GM21447 (cell line): ENCODE measurements at regions not wholly inside any gene's neighbourhood (a gene's known extent, or its start where the extent isn't known, plus 50 kb on each side); places are given as distances from the start of the nearest gene placed in this dataset.

ENCODE experiments used
- ATAC-seq: cut with Tn5 transposase; IDR thresholded peaks from one replicate; pipeline ENCODE4 v1.9.1; 2021; ENCODE audit not compliant: unreplicated experiment

DNA sequence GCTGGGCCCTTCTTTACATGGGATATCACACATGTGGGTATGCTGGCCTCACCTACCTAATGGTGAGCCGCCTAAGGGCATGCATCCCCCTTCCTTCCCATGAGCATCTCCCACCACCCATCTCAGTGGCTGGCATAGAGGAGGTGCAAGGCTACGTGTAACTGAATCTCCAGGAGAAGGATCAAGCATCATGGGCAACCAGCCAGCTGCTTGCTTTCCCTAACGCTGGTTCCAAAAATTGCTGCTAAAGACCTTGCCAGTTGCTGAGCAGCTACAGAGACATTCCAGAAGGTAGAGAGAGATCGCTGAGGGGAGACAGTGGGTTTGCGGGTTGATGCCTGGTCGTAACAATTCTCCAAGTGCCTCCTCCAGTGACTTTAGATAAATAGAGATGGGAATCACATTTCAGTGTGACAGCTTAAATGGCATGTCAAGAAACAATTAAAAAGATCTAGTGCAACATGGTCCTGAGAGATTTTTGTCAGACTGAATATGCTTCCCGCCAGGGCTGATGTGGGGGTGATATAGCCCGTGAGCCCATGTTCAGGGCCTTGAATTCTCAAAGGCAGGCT, 378.4 kb upstream of the CDH5 start:
- no peak for ATAC-seq

DNA sequence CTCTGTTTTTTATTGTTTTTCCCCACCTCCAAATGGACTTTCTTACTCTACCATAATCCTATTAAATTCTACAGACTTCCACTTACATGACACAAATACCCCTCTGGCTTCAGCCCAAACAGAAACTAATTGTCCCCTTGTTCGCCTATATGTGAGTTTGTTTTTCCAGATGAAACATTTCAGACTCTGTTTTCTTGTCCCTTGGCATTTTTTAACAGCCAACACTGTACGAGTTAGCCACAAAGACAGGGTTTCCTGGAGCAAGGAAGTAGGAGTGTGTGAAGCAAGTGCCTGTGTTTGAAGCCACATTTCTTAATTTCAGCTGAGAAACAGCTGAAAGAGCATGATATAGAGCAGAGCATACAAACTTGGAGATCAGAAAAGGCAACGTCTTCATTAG, 382.2 kb upstream of the CDH5 start:
- ATAC-seq, result no peak

DNA sequence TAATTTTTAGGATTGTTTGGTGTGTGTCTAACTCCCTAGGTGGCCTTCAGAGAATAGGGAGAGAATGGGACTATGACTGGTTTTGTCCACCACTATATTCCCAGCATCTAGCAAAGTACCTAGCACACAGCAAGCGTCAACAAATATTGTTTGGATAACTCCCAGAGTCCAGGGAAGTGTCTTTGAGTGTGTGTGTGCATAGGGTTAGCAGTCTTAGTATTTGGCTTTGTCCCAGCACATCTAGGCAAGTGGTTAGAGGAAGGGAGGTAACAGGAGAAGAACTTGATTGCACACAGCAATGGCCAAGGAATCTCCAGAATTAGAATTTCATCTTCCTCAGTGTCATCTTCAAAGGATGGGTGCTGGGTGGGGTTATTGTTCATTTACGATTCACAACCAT, 385.4 kb upstream of the CDH5 start:
- ATAC-seq, result no peak

DNA sequence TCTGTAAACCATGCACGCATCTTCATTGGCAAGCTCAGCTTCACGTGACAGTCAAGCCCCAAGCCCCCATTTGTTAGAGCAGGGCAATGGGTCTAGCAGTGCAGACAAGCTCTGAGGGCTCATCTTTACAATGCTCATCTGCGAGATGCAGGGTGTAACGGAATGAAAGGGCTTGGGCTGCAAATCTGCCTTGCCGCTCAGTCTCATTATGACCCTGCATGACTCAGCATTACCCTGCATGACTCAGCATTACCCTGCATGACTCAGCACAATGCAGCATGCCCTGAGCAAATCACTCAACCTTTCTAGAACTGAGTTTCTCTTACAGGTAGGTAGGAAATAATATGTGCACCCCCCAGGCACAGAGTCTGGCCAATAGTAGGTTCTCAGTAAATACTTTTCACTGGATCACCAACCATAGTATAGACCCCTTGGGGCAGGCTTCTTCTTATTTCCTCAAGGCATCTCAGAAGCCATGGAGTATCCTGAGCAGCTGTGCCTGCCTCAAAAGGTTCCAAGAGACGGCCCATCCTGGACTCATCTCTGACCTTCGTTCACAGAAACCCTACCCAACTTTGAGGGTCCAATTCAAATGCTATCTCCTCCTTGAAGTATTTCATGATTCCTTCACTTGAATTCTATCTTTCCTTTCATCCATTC, 391.3 kb upstream of the CDH5 start:
- ATAC-seq, result no peak

DNA sequence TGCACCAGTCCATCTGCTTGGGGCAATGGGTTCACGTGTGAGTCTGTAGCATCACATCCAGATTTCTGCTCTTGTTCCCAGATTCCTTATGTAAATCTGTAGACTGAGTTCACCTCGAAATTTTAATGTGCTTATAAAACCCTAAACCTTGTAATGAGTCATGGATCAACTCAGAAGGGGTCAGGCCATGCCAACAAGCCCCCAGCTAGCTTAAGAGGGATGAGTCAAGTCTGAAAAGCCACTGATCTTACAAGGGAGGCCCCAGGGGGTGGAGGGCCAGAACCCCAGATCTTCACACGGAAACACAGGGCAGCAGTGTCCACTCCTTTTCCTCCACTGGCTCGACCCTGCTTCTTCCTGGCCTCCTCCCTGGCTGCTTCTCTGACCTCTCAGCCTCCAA, 399.1 kb upstream of the CDH5 start:
- no peak for ATAC-seq

DNA sequence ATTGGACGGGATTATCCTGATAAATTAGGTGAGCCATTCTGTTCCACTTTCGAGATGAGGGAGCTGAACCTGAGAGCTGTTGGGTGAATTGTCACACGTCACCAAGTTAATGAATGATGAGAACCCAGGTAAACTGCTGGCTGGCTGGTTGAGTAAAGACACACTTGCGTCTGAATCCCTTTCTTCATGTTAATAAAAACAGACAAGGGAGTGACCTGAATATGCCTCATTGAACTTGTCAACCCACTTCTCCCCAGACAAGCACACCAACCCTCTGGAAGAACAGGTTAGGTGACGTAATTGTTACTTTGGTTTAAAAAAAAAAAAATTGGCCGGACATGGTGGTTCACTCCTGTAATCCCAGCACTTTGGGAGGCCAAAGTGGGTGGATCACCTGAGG, 400.9 kb upstream of the CDH5 start:
- ATAC-seq, result no peak

DNA sequence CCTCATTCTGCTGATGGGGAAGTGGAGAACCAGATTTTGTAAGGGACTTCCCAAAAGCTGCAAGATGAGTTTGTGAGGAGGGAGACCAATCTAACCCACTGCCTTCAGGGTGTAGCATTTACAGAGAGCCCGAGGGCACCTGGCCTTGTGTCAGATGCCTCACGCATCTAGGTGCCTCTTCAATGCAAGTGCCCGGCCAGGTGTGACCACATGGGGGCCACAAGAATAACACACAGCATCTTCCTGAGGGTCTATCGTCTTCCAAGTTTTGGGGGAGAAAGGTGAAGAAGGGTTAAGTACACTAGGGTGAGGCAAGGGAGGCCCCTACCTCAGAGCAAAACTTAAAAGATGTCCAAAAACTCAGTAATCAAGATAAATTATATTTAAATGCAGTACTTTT, 401.7 kb upstream of the CDH5 start:
- no peak for ATAC-seq

DNA sequence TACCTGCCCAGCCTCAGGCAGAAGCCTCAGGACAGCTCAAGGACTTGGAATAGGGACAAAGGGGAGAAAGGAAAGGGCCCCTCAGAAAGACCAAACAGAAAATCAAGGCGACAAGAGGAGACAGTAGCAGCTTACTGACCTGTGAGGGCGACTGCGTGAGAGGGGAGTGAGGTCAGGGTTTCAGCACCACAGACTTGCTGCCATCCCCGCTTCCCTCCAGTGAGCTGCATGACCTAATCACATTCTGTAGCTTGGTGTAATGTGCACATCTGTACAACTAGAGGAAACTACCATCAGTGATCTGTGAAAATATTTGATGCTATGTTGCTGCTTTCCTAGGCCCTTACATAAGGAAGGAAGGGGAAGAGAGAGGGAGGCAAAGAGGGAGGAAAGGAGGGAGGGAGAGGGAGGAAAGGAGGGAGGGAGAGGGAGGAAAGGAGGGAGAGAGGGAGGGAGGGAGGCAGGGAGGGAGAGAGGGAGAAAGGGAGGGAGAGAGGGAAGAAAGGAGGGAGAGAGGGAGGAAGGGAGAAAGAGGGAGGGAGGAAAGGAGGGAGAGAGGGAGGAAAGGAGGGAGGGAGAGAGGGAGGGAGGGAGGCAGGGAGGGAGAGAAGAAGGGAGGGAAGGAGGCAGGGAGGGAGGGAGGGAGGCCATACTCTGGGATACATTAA, 404.9 kb upstream of the CDH5 start:
- ATAC-seq, result no peak

DNA sequence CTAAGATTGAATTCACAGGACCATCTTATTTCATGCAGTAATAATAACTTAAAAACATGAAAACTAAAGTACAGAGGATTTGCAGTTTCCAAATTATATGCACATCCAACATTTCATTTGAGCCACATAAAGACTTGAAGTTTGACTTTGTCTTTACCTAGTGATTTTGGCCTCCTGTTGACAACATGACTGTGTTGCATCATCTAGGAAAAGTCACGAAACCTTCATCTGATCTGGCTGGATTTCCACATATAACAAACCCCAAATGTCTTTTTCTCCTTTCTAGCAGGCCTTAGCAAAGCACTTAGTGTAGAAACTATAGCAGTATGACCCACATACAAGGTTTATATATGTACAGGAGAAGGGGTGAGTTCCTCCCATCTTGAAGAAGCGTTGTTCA, 406.5 kb upstream of the CDH5 start:
- no peak for ATAC-seq

DNA sequence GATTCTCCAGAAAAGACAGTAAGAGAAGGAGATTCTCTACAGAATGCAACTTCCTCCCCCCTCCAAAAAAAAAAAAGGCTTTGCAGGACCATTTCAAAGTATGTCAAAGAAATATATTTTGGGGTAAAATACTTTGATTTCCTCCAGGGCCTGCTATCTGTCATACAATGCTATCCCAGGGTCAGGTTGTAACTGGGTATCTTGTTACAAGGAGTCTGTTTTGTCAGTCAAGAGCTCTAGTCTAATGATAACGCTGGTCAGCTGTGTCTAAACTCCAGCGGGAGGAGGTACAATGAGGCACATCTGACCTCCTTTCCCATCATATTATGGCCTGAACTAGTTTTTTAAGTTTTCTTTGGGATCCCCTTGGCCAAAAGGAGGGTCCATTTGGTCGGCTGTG, 408.4 kb upstream of the CDH5 start:
- no peak for ATAC-seq

DNA sequence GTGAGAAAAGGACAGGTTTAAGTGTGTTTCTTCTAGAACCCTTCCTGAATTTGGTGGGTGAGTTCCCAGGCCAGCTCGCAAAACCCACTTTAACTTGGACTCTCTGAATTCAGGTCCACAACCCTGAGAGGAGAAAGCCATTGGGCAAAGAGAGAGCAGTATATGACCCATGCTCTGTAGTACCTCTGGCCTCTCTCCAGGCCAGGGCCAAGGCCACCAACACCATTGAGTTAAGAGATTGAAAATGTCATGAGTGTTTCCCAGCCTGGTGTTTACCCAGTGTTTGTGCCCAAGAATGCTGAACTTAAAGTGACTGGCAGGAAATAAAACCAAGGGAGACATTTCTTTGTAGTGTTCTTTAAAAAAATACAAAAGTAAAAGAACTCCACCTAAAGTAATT, 410.4 kb upstream of the CDH5 start:
- no peak for ATAC-seq

DNA sequence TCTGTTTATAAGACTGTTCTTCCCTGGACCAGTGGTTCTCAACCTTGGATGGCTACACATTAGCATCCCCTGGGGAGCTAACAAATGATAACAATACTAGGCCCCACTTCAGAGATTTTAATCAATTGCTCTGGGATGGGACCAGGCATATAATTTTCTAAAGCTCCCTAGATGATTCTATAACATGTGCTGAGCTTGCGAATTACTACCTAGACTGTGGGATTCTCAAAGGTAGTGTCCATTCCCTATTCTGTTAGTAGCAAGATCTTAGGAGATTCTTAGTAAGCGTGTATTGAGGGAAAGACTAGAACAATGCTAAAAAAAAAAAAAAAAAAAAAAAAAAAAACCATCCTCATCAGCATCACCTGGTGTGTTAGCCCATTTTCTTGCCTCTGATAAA, 412.0 kb upstream of the CDH5 start:
- ATAC-seq, result no peak

DNA sequence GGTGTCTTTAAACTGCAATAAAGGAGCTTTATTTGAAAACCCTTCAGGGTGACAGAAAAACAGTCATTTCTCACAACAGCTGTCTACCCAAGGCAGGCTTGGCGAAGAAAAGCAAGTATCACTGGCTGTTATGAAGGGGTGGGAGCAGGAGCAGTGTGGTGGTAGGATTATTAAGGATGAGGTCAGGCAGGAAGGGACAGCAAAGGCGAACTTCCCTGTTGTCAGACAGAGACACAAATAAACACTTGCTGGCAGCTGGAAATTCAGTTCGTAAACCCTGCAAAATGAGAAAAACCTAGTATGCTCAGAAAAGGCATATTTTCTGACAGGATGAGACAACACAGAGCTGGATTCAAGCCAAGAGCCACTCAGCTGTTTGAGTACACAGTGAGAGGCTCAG, 416.3 kb upstream of the CDH5 start:
- no peak for ATAC-seq

DNA sequence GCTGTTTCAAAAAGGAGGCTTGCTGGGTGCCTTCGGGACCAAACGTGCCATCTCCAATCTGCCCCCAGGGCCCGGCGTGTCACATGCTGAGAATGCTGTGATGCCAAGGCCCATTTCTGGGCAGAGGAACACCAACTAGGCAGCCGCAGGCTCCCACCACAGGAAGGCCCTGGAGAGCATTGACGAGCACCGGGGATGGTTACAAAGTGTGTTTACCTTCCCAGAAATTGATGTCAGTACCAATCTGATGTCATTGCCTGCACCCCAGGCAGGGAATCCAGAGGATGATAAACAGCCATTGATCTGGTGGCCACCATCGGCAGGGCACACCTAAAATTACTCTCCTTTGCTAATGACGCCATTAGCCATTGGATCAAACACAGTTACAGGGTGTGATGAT, 418.1 kb upstream of the CDH5 start:
- no peak for ATAC-seq

DNA sequence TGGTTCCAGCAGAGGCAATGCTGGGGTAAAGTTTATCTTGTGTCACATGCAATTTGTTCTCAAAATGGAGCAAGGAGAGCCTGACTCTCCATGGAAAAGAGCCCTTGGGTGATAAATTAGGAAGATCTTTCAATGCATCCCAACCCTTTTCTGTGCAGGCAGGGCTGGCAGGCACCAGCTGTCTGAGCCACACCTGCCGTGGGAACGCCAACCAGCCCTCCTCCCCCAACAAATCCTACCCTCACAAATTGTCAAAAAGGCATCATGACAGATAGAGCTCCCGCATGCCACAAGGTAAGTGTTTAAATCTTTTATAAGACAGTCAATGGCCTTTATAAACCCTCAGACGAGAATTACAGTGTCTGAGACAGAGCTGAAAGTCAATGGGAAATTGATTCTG, 418.5 kb upstream of the CDH5 start:
- no peak for ATAC-seq

DNA sequence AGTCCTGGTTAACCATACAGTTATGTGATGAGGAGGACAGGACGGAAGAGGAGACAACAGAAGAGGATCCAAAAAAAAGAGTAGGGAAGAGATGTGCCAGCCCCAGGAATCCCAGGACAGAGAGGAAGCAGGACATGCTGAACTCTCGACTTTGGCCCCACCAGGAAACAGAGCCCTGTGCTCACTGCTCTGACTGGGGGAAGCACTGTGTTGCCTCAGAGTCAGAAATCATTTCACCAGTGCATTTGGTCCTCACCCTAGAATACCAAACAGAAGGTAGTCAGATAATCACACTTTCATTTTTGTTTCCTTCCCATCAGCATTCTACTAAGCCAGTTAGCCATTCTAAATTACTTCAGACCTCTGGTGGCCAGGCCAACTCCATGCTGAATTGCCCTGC, 421.0 kb upstream of the CDH5 start:
- ATAC-seq, result no peak

DNA sequence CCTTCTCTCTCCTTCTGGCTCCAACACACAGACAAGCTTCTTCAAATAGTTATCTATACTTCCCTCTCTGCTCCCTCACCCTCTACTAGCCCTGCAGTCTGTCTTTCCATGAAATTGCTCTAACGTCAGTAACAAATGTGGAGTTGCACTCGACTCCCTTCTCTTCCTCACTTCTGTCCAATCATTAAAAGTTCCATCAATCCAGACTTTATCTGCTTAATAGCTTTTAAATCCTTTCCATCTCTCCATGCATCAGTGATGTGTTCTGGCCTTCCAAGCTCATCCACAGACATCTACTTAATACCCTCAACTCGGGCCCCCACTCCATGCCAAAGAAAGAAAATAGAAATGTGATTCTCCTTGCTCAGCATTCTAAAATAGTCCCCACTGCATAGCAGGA, 422.1 kb upstream of the CDH5 start:
- no peak for ATAC-seq

DNA sequence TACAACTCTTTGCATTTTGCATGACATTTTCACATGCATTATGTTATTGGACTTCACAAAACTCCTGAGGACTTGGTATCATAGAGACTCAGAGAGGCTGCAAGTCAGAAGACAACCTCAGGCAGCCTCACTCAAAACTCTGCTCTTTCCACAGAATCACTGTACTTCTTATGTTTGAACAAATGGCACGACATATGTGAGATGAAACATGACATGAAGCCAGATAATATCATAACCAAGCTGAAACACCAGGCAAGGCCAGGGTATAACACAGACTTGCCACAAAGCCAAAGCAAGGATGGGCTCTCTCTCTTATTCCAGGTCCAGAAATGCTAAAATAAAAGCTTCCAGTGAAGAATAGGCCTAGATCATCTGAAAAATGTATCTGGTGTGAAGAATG, 425.8 kb upstream of the CDH5 start:
- ATAC-seq, result no peak

DNA sequence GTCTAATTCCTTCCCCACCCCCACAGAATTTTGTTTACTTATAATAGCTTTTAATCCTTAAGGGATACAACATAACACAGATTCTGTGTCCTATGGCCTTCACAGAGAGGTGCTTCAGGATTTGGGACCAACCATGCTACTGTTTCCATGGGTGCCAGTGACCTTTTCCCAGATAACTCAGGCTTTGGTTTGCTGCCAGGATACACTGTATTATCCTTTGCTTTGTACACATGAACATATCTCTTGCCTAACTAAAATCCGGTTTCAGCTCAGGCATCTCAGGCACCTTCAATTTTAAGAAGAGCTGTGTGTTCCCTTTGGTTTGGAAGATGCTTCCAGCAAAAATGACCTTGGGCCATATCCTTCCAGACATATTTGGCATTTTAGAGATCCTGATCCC, 428.4 kb upstream of the CDH5 start:
- ATAC-seq, result no peak

DNA sequence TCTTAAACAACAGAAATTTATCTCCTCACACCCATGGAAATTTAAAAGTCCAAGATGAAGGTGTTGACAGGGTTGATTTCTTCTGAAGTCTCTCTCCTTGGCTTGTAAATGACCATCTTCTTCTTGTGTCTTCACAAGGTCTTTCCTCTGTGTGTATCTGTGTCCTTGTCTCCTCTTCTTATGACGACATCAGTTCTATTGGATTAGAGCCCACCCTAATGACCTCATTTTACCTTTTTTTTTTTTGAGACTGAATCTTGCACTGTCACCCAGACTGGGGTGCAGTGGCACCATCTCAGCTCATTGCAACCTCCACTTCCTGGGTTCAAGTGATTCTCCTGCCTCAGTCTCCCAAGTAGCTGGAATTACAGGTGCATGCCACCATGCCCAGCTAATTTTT, 429.0 kb upstream of the CDH5 start:
- no peak for ATAC-seq

DNA sequence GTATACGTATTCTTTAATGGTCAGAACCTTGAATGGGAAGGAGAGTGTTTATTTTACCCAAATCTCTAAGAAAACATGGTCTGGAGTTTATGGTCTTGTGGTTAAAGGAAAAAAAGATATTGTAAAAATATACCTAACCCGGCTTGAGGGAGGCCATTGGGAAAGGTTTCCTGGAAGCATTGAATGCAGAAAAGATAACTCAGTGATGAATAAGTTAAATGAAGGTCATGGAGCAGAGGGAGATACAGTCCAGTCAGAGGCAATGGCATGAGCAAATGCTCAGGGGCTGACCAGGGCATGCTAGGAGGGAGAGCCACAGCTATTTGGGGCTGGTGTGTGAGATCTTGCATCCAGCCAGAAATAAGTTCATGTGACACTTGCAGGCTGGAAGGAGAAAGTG, 430.4 kb upstream of the CDH5 start:
- no peak for ATAC-seq

DNA sequence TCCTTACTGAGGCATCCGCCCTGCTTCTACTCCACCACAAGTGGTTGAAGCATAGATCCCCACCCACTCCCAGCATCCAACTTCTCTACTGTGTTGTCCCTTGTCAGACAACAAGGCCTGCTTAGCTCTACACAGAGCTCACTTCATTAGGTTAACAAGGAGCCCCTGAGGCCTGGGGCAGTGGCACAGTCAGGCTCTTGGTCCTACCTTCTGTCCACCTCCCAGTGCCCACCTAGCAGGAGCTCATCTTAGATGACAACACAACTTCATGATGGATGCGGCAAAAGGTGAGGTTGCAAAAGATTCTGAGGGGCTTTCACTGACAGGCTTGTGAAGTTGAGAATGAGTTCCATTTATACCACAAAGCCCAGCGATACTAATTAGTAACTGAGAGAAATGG, 432.0 kb upstream of the CDH5 start:
- no peak for ATAC-seq

DNA sequence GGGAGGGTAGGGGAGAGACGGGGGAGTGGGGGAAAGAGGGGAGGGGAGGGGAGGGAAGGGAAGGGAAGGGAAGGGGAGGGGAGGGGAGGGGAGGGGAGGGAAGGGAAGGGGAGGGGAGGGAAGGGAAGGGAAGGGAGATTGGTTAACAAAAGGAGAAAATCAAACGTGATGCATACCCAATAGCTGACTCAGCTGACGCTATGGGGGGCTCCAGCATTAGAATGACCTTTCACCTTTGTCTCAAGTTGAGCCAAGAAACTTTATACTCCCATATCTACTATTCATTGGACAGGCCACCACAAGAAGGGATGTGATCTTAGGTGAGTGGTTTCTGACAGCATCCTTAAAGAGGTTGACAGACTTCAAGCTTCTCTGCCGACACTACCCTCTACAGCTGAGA, 432.8 kb upstream of the CDH5 start:
- no peak for ATAC-seq
